Esophagus muscularis mucosa (tissue), 4 donors: ENCODE measurements at regions not wholly inside any gene's neighbourhood (a gene's known extent, or its start where the extent isn't known, plus 50 kb on each side); places are given as distances from the start of the nearest gene placed in this dataset.

Source experiments
- CTCF ChIP-seq, 3 experiments: fragments of 200-600 bp in 2 of 3; fragments of 450-650 bp in 1 of 3; sonication (generic) in 2 of 3; IDR thresholded peaks; one replicate each; pipeline ENCODE4 v1.5.1; 2017 to 2019; ENCODE audit warnings: antibody characterized with exemption in 3 of 3, mild to moderate bottlenecking in 2 of 3, moderate library complexity in 1 of 3
- EP300 ChIP-seq: sonication (generic); formaldehyde crosslinking; IDR thresholded peaks from one replicate; pipeline ENCODE4 v1.6.1; 2017; ENCODE audit warnings: antibody characterized with exemption
- POLR2A ChIP-seq: fragments of 450-650 bp; IDR thresholded peaks from one replicate; pipeline ENCODE4 v1.6.1; 2017; ENCODE audit warnings: antibody characterized with exemption, moderate library complexity, mild to moderate bottlenecking, low read depth
- POLR2AphosphoS5 ChIP-seq, 2 donors: sonication (generic); formaldehyde crosslinking; IDR thresholded peaks; one replicate each; pipeline ENCODE4 v1.6.1; 2017; ENCODE audit warnings: antibody characterized with exemption in 2 of 2

GRCh38 chr10:63698787-63699150 is 177.6 kb downstream of the REEP3 start:
- TF ChIP-seq CTCF (IDR thresholded peaks at IDR 0.05): no peak
- TF ChIP-seq POLR2A: no peak
- TF ChIP-seq EP300: no peak
- TF ChIP-seq POLR2AphosphoS5 (IDR thresholded peaks at IDR 0.05): no peak
